GM19324 (cell line): ENCODE measurements at regions not wholly inside any gene's neighbourhood (a gene's known extent, or its start where the extent isn't known, plus 50 kb on each side); places are given as distances from the start of the nearest gene placed in this dataset.
"Not testable (repeated sequence)": the region's sequence is repeated elsewhere in the genome, so short reads cannot be mapped to it uniquely, and the experiment has no call there.

Experiments used
- ATAC-seq: cut with Tn5 transposase; IDR thresholded peaks from one replicate; pipeline ENCODE4 v1.9.1; 2021; ENCODE audit warnings: mild to moderate bottlenecking, moderate library complexity; ENCODE audit not compliant: unreplicated experiment, low FRiP score

DNA sequence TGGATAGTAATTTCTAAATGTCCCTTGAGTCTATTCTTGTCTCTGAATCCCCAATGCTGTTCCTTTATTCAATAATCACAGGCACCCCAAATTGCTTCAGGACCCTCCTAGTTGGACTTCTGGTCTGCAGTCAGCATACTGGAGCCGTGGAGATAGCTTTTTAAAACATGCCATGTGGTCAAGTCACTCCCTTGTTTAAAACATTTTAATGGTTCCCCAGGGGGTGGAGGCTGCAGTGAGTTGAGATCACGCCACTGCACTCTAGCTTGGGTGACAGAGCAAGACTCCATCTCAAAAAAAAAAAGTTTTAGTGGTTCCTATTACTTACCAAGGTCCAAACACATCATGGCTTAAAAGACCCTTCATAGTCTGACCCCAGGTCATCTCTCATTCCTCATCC is 220.3 kb downstream of the ADAMTS15 start:
- ATAC-seq: no peak

DNA sequence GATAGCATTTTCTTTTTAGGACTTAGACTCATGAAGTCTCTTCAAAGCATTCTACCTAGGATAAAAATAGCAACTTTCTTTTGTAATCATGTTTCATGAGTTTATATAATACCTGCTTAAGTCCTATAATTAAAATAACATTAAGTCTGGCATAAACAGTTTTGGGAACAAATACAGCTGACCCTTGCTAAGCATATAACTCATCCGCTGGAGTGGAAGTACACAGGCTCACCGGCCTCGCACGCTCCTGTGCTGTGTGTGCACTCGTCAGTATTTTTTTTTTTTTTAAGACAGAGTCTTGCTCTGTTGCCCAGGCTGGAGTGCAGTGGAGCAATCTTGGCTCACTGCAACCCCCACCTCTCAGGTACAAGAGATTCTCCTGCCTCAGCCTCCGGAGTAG is 221.8 kb downstream of the ADAMTS15 start:
- ATAC-seq: no peak

DNA sequence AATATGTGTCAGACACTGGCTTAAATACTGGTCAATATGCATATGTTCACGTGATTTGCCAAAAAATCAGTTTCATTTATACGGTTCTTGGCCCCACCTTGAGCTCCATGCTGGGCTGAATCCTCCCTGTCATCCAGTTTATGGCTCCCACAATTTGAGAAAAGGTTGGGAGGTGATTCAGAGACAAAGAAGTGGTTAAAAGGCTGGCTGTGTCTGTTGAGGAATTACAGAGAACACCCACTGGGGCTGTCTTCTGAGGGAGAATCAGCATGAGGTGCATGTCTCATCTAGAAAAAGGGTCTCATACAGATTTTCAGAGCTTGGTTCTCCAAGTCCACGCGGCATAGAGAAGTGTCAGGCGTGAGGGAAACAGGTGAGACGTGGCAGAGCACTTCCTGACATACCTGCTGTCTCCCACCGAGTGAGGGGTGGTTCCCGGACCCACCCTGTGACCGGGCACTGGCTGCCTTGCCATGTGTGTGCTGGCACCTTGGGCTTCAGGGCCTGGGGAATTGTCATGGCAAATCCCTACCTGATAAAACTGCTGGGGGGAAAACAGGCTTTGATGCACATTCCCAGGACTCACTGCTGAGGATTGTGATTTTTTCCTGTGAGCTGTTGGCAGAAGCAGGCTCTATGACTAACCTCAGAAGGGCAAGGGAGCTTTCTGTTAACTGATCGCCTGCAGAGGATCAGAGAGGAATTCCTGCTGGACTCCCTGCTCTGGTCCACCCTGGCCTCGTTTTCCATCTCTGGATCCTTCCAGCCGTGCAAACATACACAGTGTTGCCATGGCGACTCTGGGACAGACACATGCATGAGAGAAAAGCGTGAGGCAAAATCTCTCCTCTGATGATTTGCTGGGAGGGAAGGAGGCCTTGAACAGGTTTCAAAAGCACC is 223.6 kb downstream of the ADAMTS15 start:
- no peak for ATAC-seq

DNA sequence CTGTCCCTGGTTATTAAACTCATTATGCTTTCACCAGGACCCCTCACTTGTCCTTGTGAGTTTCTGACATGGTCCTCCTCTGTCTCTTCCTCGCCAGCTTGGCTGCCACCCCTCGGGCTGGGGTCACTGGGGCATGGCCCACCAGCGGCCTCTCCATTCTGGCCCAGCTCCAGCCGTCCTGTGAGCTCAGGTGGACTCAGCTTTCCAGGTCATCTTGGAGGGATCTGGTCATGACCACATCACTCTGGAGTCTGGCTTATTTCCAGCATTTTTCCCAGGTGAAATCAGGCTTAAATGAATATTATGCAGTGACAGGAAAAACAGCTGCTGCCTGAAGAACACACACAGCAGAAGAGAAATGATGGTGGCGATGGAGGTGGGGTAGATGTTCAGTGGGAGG is 224.5 kb downstream of the ADAMTS15 start:
- no peak for ATAC-seq

DNA sequence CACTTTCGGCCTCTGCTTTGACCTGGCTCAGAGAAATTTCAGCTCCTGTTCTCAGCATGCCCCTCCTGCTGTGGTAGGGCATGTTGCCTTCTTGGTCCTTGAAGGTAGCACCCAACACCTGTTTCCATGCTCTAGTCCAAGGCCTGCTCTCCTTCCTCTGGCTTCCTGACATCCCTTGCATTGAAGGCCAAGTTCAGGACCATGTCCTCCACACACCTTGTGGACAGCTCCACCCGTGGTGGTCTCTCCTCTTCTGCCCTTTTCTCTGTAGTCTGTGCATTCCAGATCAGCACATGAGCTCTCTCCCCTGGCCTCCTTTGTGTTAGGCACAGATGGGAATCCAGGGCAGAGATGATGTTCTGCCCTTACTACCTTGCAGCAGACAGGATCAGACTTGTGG is 225.3 kb downstream of the ADAMTS15 start:
- ATAC-seq: no peak

DNA sequence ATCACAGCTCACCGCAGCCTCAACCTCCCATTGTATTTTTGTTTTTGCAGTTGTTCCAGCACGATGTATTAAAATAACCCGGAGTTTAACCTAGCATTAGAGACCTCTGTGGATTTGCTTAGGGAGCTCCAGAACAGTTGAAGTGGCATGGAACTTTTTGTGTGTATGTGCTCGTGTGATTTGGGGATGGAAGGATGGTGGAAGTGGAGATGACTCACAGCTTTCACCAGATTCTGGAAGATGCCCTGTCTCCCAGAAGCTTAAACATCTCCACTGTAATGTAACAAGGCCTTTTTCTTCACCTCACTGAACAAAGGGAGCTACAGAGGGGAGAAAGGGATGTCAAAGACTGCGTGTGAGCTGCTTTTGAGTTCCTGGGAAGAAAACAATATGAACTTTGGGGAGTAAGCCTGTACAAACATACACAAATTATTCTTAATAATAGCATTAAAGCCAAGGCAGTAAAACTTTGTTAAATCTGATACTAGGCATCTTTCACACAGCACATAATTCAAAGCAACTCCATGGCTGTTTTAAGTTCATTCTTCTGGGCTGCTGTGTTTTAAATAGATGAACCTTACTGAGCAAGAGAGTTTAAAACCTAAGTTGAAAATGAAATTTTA is 226.4 kb downstream of the ADAMTS15 start:
- no peak for ATAC-seq

DNA sequence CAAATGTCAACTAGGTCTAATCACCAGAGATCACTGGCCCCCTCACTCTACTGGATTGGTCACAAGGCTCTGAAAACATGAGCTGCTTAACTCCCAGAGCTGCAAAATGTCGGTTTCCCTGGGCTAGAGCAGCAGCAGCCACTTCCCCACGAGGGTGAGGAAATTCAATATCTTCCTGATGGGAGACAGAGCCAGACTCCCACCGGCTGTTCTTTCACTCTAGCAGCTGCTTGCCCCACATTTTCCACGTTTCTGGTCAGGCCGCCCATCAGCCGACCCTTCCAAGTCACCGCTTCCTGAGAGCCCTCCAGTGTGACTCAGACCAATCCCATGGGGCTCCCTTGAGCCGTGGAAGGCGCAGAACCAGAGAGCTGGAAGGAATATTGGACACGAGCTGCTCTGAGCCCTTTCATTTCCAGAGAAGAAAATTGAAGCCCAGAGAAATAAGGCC is 227.0 kb downstream of the ADAMTS15 start:
- no peak for ATAC-seq

DNA sequence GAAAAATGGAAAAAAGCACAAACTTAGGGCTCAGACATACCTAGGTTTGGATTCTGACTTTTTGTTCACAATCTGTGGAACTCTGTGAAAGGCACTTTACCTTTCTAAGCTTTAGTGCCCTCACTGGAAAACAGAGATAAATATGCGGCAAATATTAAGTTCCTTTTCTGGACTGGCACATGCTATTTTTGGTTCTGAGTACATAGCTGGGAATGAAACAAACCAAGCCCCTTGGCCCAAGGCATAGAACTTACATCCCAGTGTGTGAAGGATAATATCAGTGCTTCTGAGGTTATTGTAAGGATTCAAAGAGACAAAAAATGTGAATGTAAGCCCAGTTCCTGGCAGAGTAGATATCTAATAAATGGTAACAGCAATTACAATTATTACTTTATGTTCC is 227.5 kb downstream of the ADAMTS15 start:
- ATAC-seq: no peak

DNA sequence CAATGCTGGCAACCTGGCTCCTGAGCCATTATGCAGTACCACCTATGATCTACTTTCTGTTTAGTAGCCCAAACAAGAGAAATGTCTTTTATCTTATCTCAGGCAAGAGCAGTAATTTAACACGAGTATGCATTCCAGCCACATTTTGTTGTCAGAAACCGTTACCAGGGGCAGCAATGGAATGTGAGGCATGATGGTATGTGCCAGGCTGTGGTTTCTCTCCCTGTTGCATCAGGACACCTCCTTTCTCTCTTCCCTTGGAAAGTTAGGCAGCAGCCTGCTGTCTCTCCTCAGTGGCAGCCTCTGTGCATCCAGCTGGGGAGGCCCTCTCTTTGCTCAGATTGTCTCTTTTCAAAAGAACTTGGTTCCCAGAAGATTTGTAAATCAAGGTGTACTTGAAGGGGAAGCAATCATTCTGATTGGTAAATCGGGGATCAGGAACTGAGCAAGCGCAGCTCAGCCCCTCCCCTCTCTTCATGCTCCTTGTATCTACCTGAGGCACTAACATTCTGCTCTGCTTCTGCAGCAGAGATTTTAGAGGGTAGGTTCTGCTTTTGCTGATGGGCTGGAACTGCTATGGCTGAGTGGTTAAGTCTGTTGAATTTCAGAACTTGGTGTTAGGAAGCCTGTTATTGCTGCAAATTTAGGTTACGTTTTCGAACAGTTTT is 229.2 kb downstream of the ADAMTS15 start:
- no peak for ATAC-seq

DNA sequence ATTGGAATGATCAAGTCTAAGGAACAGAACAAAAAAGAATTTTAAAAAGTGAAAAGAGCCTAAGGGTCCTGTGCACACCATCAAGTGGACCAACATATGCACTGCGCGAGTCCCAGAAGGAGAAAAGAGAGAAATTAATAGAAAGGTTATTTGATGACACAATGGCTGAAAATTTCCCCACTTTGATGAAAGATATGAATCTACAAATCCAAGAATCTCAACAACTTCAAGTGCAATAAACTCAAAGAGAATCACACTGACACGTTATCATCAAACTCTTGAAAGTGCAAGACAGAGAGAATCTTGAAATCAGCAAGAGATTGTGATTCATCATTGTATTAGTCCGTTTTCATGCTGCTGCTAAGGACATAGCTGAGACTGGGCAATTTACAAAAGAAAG is 230.8 kb downstream of the ADAMTS15 start:
- ATAC-seq: no peak

DNA sequence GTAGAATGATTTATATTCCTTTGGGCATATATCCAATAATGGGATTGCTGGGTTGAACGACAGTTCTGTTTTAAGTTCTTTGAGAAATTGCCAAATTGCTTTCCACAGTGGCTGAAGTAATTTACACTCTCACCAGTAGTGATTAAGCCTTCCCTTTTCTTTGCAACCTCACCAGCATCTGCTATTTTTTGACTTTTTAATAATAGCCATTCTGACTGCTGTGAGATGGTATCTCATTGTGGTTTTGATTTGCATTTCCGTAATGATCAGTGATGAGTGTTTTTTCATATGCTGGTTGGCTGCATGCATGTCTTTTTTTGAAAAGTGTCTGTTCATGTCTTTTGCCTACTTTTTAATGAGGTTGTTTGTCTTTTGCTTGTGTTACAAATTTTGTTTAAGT is 233.8 kb downstream of the SNX19 start:
- not testable (repeated sequence) for ATAC-seq

DNA sequence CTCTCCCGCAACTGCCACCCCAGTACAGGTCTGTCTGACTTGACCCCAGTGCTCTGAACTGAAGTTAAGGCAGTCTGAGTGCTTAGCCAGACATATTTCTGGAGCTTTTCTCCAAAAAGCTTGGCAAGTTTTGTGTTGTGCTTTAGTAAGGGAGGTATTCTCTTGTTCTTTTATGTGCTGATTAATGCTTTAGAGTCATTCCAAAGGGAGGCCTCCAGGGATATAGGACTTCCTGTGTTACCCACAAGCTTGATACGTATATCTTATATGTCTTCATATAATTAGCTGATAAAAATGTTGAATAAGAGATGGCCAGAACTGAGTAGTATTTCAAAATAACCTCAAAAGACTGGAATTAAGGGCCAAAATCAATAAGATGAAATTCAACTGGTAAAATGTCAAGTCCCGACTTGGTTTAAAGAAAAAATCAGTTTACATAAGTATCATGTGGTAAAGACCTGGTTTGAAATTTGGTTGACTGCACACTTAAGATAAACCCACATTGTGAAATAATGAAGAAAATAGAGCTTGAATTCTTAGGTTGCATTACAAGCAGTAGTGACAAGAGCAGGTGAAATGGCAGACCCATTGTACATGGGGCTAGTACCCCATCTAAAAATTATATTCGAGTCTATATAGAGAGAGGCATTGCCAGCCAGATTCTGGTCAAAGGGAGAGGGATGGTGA is 226.9 kb downstream of the SNX19 start:
- ATAC-seq: no peak

DNA sequence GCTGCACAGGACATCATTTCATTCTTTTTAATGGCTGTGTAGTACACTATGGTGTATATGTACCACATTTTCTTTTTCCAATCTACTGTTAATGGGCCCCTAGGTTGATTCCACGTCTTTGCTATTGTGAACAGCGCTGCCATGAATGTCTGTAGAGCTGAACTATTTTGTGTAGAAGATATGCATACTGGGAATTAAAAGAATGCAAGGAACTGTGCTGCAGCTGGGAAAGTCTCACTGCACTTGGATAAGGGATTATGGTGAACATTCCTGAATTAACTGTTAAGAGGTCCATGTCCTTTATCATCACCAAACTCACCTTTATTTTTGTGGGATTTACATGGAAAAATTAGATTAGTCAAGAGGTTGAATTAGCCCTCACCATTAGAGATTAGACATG is 224.7 kb downstream of the SNX19 start:
- no peak for ATAC-seq

DNA sequence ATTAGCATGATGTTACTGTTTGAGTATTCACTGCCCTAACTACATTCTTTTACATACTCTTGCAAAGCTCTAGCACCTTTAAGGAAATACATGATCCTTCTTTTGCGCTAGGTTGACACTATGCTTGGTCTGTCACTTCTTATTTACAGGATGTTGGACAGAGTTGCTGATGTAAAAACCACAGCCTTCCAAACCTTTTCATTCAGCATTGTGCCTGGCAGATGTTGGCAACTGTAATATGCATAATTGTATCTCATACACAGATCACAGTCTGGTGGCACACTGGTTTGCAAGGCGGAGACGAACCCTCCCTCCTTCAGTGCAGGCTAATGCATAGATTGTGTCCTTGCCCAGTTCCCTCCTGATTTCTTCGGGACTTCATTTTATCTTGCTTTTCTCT is 224.1 kb downstream of the SNX19 start:
- no peak for ATAC-seq

DNA sequence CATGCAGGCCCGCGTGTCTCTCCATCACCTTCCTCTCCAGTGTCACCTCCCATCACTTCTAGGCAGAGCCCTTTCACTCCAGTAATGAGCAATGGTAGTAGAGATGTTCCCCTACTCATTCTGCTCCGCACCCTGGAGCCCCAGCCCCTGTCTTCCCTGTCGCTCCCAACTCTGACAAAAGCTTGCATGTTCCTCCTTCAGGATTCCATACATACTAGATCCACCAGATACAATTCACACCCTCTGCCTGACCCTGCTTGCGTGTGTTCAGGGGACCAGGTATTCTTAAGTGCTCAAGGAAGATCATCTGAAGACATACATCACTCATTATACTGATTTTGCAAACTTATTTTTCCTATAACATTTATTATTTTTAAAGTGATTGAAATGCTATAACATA is 222.7 kb downstream of the SNX19 start:
- ATAC-seq: no peak

DNA sequence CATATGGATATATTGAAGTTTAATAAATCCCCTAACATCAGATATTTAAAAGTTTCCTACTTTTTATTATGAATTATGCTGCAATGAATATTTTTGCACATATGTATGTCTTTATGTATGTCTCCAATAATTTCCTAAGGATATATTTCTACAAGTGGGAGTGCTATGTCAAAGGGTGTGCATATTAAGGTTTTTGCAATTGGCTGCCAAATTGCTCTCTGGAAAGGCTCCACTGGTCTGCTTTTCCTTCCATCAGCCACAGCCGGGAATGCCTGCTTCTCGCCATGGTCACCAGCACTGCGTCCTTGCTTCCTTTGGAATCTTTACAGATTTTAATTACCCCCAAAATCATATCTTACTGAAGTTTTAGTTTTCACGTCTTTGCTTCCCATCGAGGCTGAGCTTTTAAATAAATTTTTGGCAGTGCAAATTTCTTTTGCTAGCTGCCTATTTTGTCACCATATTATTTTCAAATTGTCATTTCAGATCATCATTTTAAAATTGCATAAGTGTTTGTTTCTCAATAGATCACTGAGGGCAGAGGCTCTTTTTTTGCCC is 221.7 kb downstream of the SNX19 start:
- no peak for ATAC-seq

DNA sequence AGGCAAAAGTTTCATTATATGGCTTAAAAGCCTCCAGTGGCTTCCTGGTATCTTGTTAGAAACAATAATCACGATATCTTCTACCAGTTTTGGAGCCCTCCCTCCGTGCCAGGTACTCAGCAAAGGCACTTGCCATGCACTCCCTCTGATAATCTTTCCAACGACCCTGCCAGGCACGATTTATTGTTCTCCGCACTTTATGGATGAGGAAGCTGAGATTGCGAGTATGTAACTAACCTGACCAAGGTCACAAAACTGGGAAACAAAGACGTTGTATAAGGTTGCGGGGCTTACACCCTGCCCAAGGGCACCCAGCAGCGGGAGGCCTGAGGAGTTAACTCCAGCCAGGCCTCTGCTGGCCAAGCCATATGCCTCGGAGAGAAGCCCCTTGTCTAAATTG is 218.1 kb downstream of the SNX19 start:
- ATAC-seq: no peak

DNA sequence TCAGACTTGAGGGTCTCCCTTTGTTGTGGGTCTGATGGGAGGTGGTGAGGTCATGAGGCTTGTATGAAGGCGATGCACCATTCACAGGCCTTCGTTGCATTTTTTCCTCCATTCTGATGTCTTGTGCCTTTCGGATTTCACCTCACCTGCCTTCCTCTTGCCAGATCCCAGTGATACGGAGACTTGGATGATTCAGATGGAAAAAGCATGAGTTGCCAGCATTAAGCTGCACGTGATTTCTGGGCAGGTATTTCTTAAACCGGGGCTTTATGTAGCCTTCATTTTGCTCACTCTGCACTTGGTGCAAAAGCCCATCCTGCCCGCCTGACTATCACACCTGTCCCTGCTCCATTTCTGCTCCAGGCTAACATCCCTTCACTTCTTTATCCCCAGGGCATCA is 216.7 kb downstream of the SNX19 start:
- no peak for ATAC-seq

DNA sequence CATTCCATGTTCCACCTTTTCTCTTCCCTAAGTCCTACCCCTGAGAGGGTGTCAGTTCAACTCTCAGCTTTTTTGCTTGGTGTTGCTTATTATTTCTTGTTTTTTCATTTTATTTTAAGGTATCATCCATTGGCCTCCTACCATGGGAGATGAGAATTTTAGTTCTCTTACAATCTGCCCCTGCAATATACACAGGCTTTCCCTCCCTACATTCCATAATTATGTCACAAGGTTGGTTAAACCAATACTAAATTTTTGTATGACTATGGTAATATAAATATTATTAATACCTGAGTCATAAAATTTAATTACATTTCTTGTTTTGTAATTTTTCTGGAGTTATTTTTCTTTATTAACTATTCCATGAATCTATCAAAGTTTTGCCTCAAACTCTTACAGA is 216.2 kb downstream of the SNX19 start:
- no peak for ATAC-seq

DNA sequence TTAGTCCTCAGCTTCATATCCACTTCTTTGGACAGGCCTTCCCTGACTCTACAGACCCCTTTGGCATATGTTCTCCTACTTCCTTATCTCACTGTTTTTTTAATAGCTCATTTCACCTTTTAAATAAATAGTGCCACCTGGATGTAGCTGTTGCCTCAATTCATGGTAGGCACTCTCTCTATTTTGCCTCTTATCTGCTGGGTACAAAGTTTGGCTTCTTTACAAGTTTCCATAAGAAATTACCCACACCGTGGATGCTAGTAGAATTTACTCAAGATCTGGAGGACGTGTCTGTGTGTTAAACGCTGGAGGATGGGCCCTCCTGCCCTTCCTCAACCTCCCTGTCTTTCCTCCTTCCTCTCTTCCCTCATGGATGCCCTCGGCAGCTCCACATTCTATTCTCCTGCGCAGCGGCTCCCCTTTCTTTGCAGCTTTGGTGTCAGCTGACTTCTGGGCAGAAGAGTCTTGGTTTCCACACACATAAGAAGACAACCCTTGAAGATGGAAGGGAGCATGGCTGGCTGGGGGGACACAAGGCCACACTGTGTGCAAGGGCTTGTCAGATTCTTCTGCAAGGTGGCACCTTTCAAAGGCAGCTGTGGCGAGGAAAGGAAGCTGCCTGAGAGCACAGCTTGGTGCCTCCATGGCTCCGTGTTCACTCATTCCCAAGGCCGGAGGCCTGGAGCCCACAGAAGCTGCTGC is 212.6 kb downstream of the SNX19 start:
- ATAC-seq: no peak
